GM12891 (cell line): ENCODE measurements at regions not wholly inside any gene's neighbourhood (a gene's known extent, or its start where the extent isn't known, plus 50 kb on each side); places are given as distances from the start of the nearest gene placed in this dataset.

Experiments used
- DNase-seq: peaks from one replicate; pipeline ENCODE4 v3.0.0; 2011; ENCODE audit warnings: low spot score; ENCODE audit not compliant: insufficient read length
- FAIRE-seq: peaks from 2 replicates; lab custom pipeline; 2011; peaks lifted over from hg19 to GRCh38; lab: Jason Lieb, UNC
- PAX5 ChIP-seq: IDR thresholded peaks from 2 replicates; pipeline ENCODE4 v1.6.1; 2011; ENCODE audit warnings: low read length, moderate library complexity, mild to moderate bottlenecking; ENCODE audit not compliant: insufficient read depth, severe bottlenecking
- POLR2A ChIP-seq: IDR thresholded peaks from 2 replicates; pipeline ENCODE4 v1.6.1; 2011; ENCODE audit warnings: low read depth, low read length, control low read depth
- POLR2AphosphoS5 ChIP-seq: IDR thresholded peaks from 2 replicates; pipeline ENCODE4 v1.6.1; 2011; ENCODE audit warnings: low read depth, low read length, control low read depth
- POU2F2 ChIP-seq: IDR thresholded peaks from 2 replicates; pipeline ENCODE4 v1.6.1; 2011; ENCODE audit warnings: low read depth, mild to moderate bottlenecking, control low read depth, low read length, moderate library complexity
- SPI1 ChIP-seq: IDR thresholded peaks from 2 replicates; pipeline ENCODE4 v1.6.1; 2011; ENCODE audit warnings: low read depth, low read length, control low read depth
- TAF1 ChIP-seq: IDR thresholded peaks from 2 replicates; pipeline ENCODE4 v1.6.1; 2011; ENCODE audit warnings: low read depth, low read length, control low read depth

- no peak for DNase-seq
- no peak for TF ChIP-seq POU2F2
- TF ChIP-seq POLR2A: no peak
- no peak for TF ChIP-seq TAF1
- no peak for TF ChIP-seq PAX5
- no peak for TF ChIP-seq SPI1
- no peak for TF ChIP-seq POLR2AphosphoS5
- FAIRE-seq: no peak
Observed at GRCh38 chr4:81625422-81626417, 154.0 kb upstream of the RASGEF1B start.

GRCh38 chr4:81623434-81623833 is 151.7 kb upstream of the RASGEF1B start:
- no peak for DNase-seq
- no peak for TF ChIP-seq POU2F2
- no peak for TF ChIP-seq SPI1
- TF ChIP-seq TAF1: no peak
- TF ChIP-seq PAX5: no peak
- no peak for TF ChIP-seq POLR2A
- TF ChIP-seq POLR2AphosphoS5: no peak
- no peak for FAIRE-seq

- DNase-seq (no peak), FAIRE-seq (no peak)
- TF ChIP-seq SPI1 (no peak), POU2F2 (no peak), POLR2AphosphoS5 (no peak), TAF1 (no peak), PAX5 (no peak), POLR2A (no peak)
Observed at GRCh38 chr4:81622474-81623184, 150.9 kb upstream of the RASGEF1B start.

- TF ChIP-seq POU2F2 (no peak), SPI1 (no peak), PAX5 (no peak), POLR2AphosphoS5 (no peak), TAF1 (no peak), POLR2A (no peak)
- DNase-seq (no peak), FAIRE-seq (no peak)
Observed at GRCh38 chr4:81622028-81622427, 150.3 kb upstream of the RASGEF1B start.

GRCh38 chr4:81621490-81621889 is 149.8 kb upstream of the RASGEF1B start:
- no peak for FAIRE-seq
- DNase-seq: no peak
- TF ChIP-seq SPI1 (no peak), PAX5 (no peak), POLR2A (no peak), POU2F2 (no peak), POLR2AphosphoS5 (no peak)

GRCh38 chr4:81620442-81620841 is 148.7 kb upstream of the RASGEF1B start:
- no peak for FAIRE-seq
- TF ChIP-seq PAX5 (no peak), POU2F2 (no peak), TAF1 (no peak)

GRCh38 chr4:81617545-81617944 is 145.8 kb upstream of the RASGEF1B start:
- DNase-seq (no peak), FAIRE-seq (no peak)
- TF ChIP-seq POLR2A: no peak
- TF ChIP-seq POLR2AphosphoS5: no peak
- no peak for TF ChIP-seq POU2F2
- no peak for TF ChIP-seq SPI1
- TF ChIP-seq PAX5: no peak
- TF ChIP-seq TAF1: no peak

More at GRCh38 chr4:81620442-81620841, 148.7 kb upstream of the RASGEF1B start:
- no peak for DNase-seq

- TF ChIP-seq TAF1 (no peak), SPI1 (no peak), POU2F2 (no peak), PAX5 (no peak), POLR2AphosphoS5 (no peak), POLR2A (no peak)
- no peak for FAIRE-seq
- DNase-seq: no peak
Observed at GRCh38 chr4:81611221-81611620, 139.5 kb upstream of the RASGEF1B start.

- no peak for DNase-seq
- no peak for FAIRE-seq
- TF ChIP-seq SPI1 (no peak), TAF1 (no peak), POU2F2 (no peak), POLR2AphosphoS5 (no peak), PAX5 (no peak), POLR2A (no peak)
Observed at GRCh38 chr4:81609844-81610243, 138.1 kb upstream of the RASGEF1B start.
